KMS-11 (cell line): ENCODE measurements at regions not wholly inside any gene's neighbourhood (a gene's known extent, or its start where the extent isn't known, plus 50 kb on each side); places are given as distances from the start of the nearest gene placed in this dataset.

ENCODE experiments used
- H2AFZ ChIP-seq: fragments of 200-600 bp; sonication (generic); 2 replicates; pipeline ENCODE4 v1.6.1; 2016; ENCODE audit warnings: antibody characterized with exemption, mixed run types, low read depth
- H3K27ac ChIP-seq: fragments of 200-600 bp; sonication (generic); 2 replicates; pipeline ENCODE4 v1.6.1; 2016; ENCODE audit warnings: mild to moderate bottlenecking, mixed run types
- H3K27me3 ChIP-seq: fragments of 200-600 bp; sonication (generic); 2 replicates; pipeline ENCODE4 v1.6.1; 2017; ENCODE audit warnings: mild to moderate bottlenecking, low read depth, mixed run types, moderate library complexity; ENCODE audit not compliant: insufficient read depth
- H3K36me3 ChIP-seq: fragments of 200-600 bp; sonication (generic); 2 replicates; pipeline ENCODE4 v1.6.1; 2017; ENCODE audit warnings: mild to moderate bottlenecking, mixed run types; ENCODE audit not compliant: insufficient read depth
- H3K4me1 ChIP-seq: fragments of 200-600 bp; sonication (generic); 2 replicates; pipeline ENCODE4 v1.6.1; 2016; ENCODE audit warnings: mild to moderate bottlenecking, low read depth, mixed run types; ENCODE audit not compliant: poor library complexity, severe bottlenecking
- H3K4me2 ChIP-seq: fragments of 200-600 bp; sonication (generic); 2 replicates; pipeline ENCODE4 v1.7.0; 2016; ENCODE audit warnings: mild to moderate bottlenecking, mixed run types
- H3K4me3 ChIP-seq: fragments of 200-600 bp; sonication (generic); IDR thresholded peaks from 2 replicates; pipeline ENCODE4 v1.6.1; 2017; ENCODE audit warnings: low read depth, low read length, mixed read lengths; ENCODE audit not compliant: insufficient read depth
- H3K79me2 ChIP-seq: fragments of 200-600 bp; sonication (generic); 2 replicates; pipeline ENCODE4 v1.6.1; 2016; ENCODE audit warnings: low read depth, mixed run types; ENCODE audit not compliant: insufficient read depth
- H3K9ac ChIP-seq: fragments of 200-600 bp; sonication (generic); 2 replicates; pipeline ENCODE4 v1.6.1; 2016; ENCODE audit warnings: mild to moderate bottlenecking, mixed run types
- H4K20me1 ChIP-seq: fragments of 200-600 bp; sonication (generic); 2 replicates; pipeline ENCODE4 v1.6.1; 2016; ENCODE audit warnings: mild to moderate bottlenecking, mixed run types; ENCODE audit not compliant: insufficient read depth
- TF ChIP-seq, protein P1 (sequence below): fragments of 200-600 bp; sonication (generic); conservative IDR thresholded peaks from 2 replicates; pipeline ENCODE4 v1.6.1; 2017; ENCODE audit warnings: low read depth, mild to moderate bottlenecking, antibody characterized with exemption, low read length, moderate library complexity, mixed read lengths

DNA sequence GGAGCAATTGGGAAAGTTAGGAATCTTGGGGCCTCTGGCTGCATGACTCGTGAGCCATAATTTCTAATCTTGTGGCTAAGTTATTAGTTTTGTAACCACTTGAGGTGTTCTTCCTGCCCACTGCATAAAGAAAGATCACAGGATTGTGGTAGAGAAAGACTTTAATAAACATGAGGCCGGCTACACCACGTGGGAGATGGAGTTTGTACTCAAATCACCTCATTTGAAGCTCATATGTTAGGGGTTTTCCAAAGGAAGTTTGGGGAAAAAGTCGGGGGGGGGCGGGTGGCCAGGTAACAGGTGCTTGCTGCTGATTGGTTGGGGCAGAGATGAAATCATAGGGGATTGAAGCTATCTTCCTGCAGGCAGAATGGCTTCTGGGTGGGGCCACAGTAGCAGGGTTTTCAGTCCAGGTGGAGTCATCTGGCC is 287.8 kb downstream of the ZNF674 start:
- H4K20me1 ChIP-seq = no peaks in the 10 kb centered on the region
- no peaks in the 10 kb centered on the region for H3K79me2 ChIP-seq
- no peak overlapping the region for H3K4me3 ChIP-seq
- no peak overlapping the region for H3K9ac ChIP-seq
- TF ChIP-seq, protein P1, sequence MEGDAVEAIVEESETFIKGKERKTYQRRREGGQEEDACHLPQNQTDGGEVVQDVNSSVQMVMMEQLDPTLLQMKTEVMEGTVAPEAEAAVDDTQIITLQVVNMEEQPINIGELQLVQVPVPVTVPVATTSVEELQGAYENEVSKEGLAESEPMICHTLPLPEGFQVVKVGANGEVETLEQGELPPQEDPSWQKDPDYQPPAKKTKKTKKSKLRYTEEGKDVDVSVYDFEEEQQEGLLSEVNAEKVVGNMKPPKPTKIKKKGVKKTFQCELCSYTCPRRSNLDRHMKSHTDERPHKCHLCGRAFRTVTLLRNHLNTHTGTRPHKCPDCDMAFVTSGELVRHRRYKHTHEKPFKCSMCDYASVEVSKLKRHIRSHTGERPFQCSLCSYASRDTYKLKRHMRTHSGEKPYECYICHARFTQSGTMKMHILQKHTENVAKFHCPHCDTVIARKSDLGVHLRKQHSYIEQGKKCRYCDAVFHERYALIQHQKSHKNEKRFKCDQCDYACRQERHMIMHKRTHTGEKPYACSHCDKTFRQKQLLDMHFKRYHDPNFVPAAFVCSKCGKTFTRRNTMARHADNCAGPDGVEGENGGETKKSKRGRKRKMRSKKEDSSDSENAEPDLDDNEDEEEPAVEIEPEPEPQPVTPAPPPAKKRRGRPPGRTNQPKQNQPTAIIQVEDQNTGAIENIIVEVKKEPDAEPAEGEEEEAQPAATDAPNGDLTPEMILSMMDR = no peak
- H3K4me1 ChIP-seq = no peaks in the 10 kb centered on the region
- no peak overlapping the region for H3K4me2 ChIP-seq
- no peaks in the 10 kb centered on the region for H3K36me3 ChIP-seq
- no peak overlapping the region for H2AFZ ChIP-seq
- no peak overlapping the region for H3K27ac ChIP-seq
- no peaks in the 10 kb centered on the region for H3K27me3 ChIP-seq

DNA sequence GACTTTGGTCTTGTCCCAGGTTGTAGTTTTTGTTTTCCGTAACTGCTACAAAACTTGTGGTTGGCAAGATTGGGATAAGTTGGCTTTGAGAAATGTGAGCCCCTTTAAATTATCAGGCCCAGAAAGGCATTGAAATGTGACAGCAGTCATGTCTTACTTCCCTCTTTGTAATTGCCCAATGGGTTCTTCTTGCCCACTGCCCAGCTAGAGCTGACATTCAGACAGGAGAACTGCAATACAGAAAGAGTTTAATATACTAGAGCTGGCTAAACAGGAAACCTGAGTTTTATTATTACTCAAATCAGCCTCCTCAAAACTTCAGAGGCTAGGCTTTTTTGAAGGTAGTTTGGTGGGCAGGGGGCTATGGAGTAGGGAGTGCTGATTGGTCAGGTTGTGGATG is 288.3 kb downstream of the ZNF674 start:
- Histone ChIP-seq H3K27me3 (no peaks in the 10 kb centered on the region), H3K9ac (no peak overlapping the region), H2AFZ (no peak overlapping the region), H3K36me3 (no peaks in the 10 kb centered on the region), H4K20me1 (no peaks in the 10 kb centered on the region), H3K79me2 (no peaks in the 10 kb centered on the region), H3K4me2 (no peak overlapping the region), H3K4me1 (no peaks in the 10 kb centered on the region), H3K4me3 (no peak overlapping the region), H3K27ac (no peak overlapping the region)
- TF ChIP-seq, protein P1 = no peak

DNA sequence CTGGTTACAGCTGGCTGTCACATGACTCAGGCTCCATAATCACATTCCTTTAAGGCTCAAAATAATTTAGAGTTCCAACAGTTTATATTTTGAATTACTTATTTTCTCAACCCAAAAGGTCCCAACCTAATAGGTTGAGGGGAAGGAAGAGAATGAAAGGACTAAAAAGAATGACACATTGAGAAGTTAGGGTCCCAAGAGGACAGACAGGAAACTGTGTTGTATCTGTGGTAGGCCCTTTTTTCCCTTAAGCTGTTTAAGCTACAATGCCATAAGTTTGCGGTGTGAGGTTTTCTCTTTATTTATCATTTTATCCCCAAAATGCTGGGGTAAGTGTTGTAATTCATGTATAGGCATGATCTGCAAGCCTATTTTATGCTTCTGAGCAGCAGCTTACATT is 290.2 kb downstream of the ZNF674 start:
- TF ChIP-seq, protein P1 = no peak
- no peak overlapping the region for H3K27ac ChIP-seq
- H4K20me1 ChIP-seq = no peaks in the 10 kb centered on the region
- no peak overlapping the region for H3K4me3 ChIP-seq
- no peaks in the 10 kb centered on the region for H3K36me3 ChIP-seq
- H3K79me2 ChIP-seq = no peaks in the 10 kb centered on the region
- no peaks in the 10 kb centered on the region for H3K4me1 ChIP-seq
- H3K4me2 ChIP-seq = no peak overlapping the region
- no peaks in the 10 kb centered on the region for H3K27me3 ChIP-seq
- H2AFZ ChIP-seq = no peak overlapping the region
- H3K9ac ChIP-seq = no peak overlapping the region

DNA sequence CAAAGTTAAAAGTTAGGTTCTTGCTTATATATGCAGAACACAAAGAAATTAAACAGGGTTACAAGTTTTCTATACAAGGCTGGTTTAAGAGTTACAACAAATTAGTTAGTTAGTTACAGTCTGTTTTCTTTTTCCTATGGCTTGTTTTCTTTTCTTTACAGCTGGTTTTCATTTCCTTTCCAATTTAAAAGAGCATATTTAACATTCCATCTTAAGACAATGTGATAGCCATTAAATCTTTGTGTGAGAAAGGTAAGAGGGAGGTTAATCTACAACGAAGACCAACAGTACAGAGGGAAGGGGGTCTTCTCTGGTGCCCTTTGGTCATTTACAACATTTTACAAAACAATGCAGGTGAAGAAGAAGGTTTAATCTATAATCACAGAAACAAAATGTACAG is 290.6 kb downstream of the ZNF674 start:
- H3K4me3 ChIP-seq = no peak overlapping the region
- H2AFZ ChIP-seq = no peak overlapping the region
- no peaks in the 10 kb centered on the region for H4K20me1 ChIP-seq
- no peak overlapping the region for H3K4me2 ChIP-seq
- no peaks in the 10 kb centered on the region for H3K4me1 ChIP-seq
- H3K27me3 ChIP-seq = no peaks in the 10 kb centered on the region
- no peak overlapping the region for H3K9ac ChIP-seq
- no peaks in the 10 kb centered on the region for H3K79me2 ChIP-seq
- TF ChIP-seq, protein P1 = no peak
- H3K27ac ChIP-seq = no peak overlapping the region
- H3K36me3 ChIP-seq = no peaks in the 10 kb centered on the region
